ENCODE measurements at regions not wholly inside any gene's neighbourhood (a gene's known extent, or its start where the extent isn't known, plus 50 kb on each side); places are given as distances from the start of the nearest gene placed in this dataset.
A peak's percentile ranks its signal among the peaks of the same experiment; 100 is the strongest.
"Not testable (repeated sequence)": the region's sequence is repeated elsewhere in the genome, so short reads cannot be mapped to it uniquely, and the experiment has no call there.

DNA sequence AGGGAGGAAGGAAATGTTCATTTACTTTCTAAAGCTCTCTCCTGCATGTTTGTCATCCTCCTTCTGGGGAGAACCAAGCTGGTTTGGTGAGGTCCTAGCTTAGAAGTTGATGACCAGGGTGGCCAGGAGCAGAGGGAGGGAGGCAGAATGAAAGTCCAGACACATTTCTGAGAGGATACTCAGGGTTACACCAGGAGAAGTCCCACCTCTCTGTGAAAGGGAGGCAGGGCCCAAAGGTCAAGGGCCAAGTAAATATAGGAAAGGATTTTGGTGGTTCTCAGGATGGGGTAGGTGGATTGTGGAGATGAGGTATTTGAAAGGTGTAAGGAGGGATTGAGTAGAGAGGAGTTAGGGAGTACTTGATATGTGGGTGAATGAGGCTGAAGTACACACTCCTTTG, 58.0 kb upstream of the FBXO11 start:
- DNase-seq = no peak
- TF ChIP-seq POLR2A (IDR thresholded peaks at IDR 0.05; ENCODE audit: low read length) (no peak), GATA1 (IDR thresholded peaks at IDR 0.05; ENCODE audit: low read depth, low read length) (no peak)

DNA sequence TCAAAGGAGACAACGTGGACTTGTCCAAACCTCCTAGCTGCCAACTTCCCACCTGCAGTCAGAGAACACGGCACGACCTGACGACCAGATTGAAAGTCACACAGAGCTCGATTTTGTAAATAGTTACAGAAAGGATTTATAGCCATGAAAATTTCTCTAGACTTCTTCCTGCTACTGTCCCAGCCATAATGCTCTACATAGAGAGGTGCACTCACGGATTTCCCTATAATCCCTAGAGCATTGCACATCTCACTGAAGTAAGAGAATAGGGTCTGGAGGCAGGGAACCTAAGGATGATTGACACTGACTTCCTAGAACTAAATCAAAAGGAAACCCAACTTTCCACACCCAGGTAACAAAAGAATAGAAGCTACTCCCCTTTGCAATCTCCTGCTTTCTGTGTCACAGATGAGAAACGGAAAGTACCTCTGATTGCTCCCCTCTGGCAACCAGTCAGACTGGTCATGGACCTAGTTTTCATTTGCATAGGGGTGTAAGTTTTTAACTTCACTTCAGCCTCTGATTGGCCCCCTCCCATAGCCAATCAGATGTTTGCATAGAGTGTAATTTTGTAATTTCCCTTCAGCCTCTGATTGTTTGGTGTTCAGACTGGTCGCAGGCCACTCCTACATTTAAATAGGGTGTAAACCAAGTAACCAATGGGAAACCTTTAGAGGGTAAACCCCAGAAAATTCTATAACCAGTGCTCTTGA, 58.6 kb upstream of the FBXO11 start:
- TF ChIP-seq POLR2A (IDR thresholded peaks at IDR 0.05; ENCODE audit: low read length) (no peak), GATA1 (IDR thresholded peaks at IDR 0.05; ENCODE audit: low read depth, low read length) (no peak)
- no peak for DNase-seq

DNA sequence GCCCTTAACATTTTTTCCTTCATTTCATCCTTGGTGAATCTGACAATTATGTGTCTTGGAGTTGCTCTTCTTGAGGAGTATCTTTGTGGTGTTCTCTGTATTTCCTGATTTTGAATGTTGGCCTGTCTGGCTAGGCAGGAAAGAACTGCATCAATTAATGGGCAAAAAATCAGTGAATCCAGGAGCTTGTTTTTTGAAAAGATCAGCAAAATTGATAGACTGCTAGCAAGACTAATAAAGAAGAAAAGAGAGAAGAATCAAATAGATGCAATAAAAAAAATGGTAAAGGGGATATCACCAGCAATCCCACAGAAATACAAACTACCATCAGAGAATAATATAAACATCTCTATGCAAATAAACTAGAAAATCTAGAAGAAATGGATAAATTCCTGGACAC, 70.4 kb upstream of the FBXO11 start:
- not testable (repeated sequence) for DNase-seq

DNA sequence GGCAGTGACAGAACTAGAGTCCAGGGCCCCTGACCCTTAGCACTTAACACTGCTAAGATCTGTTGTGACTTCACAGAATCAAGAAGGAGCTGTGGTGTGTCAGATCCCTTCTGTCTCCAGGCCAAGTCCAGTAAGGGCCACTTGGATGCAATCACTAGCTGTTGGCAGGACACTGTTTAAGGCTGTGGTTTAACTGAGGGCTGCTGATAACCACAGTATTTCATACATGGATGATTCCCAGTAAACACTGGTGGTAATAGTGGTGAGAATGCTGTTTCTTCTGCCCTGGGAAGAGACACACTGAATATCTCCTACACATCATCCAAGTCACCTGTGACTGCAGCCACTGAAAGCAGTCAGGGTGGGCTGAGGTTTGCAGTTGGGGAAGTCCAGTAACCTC, 77.7 kb upstream of the FBXO11 start:
- DNase-seq = no peak
- TF ChIP-seq POLR2A (IDR thresholded peaks at IDR 0.05; ENCODE audit: low read length) (no peak), GATA1 (IDR thresholded peaks at IDR 0.05; ENCODE audit: low read depth, low read length) (no peak)

DNA sequence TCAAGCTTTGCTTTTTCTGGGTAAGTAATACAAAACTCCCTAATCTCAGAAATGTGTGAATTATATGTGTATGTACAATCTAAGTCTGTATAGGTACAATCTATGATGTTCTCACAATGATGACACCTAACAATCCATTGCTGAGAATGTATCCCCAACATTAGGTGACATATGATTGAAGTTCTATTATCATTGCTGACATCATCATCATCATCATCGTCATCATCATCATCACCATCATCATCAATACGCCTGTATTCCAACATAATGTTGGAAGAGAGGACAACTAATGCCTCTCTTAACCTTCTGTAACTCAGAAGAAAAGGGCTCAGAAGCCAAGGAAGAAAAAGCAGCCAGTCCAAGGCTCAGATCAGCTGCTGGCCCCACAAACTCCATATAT, 84.2 kb upstream of the FBXO11 start:
- no peak for DNase-seq
- TF ChIP-seq GATA1 (IDR thresholded peaks at IDR 0.05; ENCODE audit: low read depth, low read length) = no peak
- no peak for TF ChIP-seq POLR2A (IDR thresholded peaks at IDR 0.05; ENCODE audit: low read length)

DNA sequence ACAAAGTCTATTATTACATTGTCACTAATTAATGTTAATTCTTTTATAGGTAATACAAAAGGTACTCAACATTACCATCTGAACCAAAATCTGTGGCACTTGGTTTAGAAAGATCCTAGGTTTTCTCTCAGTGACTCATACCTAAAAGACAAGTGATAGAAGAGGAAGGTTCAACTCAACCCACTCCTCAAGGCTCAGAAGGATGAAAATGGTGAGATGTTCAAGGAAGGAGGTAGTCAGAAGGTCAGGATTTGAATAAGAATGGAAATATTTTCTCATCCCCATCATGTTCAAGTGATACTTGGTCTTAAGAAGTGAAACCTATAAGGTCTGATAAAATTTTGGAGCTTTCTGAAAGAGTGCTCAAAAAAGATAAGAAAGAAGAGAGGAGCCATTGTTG, 86.4 kb upstream of the FBXO11 start:
- DNase-seq = no peak
- TF ChIP-seq GATA1 (IDR thresholded peaks at IDR 0.05; ENCODE audit: low read depth, low read length) (no peak), POLR2A (IDR thresholded peaks at IDR 0.05; ENCODE audit: low read length) (no peak)

DNA sequence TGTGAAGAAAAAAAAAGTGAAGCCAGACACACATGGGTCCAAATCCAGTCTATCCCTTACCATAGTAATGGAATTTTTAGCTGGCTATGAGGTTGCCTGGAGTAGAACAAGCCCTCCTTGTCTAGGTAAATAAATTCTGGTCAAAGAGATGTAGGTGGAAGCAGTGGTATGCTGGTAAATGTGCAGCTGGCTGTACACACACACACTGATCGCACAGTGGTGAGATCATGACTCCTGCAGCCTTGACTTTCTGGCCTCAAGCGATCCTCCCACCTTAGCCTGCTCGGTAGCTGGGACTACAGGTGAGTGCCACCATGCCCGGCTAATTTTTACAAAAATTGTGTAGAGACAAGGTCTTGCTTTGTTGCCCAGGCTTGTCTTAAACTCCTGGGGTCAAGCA, 90.5 kb upstream of the FBXO11 start:
- TF ChIP-seq GATA1 (IDR thresholded peaks at IDR 0.05; ENCODE audit: low read depth, low read length) = no peak
- no peak for TF ChIP-seq POLR2A (IDR thresholded peaks at IDR 0.05; ENCODE audit: low read length)
- DNase-seq = no peak

DNA sequence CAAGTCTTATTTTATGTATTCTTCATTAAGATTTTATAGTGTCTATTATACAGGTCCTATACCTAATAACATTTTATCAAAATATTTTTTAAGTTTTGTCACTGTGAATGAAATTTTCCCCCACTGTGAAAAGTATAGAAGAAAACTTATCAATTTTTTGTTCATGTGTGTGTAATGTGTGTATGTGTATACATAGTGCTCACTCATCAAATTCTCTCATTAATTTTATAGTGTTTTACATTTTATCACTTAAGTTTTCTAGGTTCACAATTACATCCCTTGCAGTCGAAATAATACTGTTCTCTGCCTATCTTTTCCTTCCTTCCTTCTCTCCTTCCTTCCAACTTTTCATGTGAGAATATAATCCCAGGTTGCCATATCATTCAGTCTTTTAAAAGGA, 93.2 kb upstream of the FBXO11 start:
- TF ChIP-seq GATA1 (IDR thresholded peaks at IDR 0.05; ENCODE audit: low read depth, low read length) = no peak
- no peak for TF ChIP-seq POLR2A (IDR thresholded peaks at IDR 0.05; ENCODE audit: low read length)

DNA sequence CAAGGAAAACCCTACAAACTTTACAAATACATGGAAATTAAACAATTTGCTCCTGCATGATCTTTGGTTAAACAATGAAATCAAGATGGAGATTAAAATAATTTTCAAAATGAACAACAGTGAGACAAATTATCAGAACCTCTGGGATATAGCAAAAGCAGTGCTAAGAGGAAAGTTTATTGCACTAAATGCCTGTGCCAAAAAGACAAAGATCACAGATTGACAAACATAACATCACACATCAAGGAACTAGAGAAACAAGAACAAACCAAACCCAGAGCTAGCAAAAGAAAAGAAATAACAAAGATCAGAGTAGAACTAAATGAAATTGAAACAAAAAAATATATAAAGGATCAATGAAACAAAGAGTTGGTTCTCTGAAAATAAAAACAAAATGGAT, 95.2 kb upstream of the FBXO11 start:
- TF ChIP-seq GATA1 (IDR thresholded peaks at IDR 0.05; ENCODE audit: low read depth, low read length) (no peak), POLR2A (IDR thresholded peaks at IDR 0.05; ENCODE audit: low read length) (no peak)
- no peak for DNase-seq

More for the DNA sequence above, 93.2 kb upstream of the FBXO11 start:
- no peak for DNase-seq

DNA sequence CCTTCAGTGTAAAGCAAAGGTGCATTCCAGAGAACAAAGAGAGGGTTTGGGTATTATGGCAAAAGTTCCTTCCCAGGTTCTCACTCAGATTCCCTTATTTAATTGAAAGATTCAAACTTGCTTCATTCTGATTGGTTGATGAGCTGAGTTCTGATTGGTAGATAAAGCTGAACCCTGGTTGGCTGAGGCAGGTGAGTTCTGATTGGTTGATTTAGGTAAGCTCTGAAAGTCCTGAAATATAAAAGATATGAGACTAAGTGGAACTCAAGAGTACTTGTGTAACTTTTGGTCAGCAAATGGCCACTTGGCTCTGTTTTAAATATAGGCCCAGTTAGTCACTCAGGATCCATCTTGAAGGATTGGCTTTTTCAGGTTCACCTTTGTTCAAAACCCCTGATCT, 99.8 kb upstream of the FBXO11 start:
- peak in 1 of 2 experiments; percentile 18 for DNase-seq
- no peak for TF ChIP-seq POLR2A (IDR thresholded peaks at IDR 0.05; ENCODE audit: low read length)
- TF ChIP-seq GATA1 (IDR thresholded peaks at IDR 0.05; ENCODE audit: low read depth, low read length) = no peak

DNA sequence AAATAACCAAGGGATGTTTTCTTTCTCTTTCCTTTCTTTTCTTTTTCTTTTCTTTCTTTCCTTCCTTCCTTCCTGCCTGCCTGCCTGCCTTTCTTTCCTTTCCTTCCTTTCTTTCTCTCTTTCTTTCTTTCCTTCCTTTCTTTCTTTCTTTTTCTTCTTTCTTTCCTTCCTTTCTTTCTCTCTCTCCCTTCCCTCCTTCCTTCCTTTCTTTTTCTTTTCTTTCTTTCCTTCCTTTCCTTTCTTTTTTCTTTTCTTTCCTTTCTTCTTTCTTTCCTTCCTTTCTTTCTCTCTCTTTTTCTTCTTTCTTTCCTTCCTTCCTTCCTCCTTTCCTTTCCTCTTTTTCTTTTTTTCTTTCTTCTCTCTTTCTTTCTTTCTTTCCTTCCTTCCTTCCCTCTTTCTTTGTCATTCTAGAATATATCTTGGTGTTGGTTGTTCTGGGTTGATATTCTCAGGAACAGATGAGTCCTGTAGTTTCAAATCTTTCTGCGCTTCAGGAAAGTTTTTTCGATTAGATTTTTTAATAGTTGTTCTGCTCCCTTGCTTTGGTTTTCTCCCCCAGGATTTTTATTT, 101.5 kb upstream of the FBXO11 start:
- no peak for DNase-seq
- TF ChIP-seq POLR2A (IDR thresholded peaks at IDR 0.05; ENCODE audit: low read length) (no peak), GATA1 (IDR thresholded peaks at IDR 0.05; ENCODE audit: low read depth, low read length) (no peak)

DNA sequence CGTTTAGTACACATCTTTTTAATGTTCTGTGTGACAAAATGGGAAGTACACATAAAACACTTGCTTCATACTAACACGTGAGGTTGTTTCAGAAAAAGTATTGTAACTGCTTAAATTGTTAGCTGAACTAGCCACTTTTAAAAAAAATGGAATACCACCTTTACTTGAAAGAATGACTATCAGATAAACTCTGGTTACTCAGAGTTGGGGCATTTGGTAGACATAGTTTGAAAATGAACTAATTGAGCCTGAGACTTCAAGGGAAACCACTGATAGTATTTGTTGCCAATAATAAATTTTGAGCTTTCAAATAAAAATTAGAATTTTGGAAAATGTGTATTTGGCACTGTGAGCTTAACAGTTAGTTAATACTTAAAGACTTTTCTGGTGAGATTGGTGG, 103.0 kb upstream of the FBXO11 start:
- no peak for TF ChIP-seq POLR2A (IDR thresholded peaks at IDR 0.05; ENCODE audit: low read length)
- TF ChIP-seq GATA1 (IDR thresholded peaks at IDR 0.05; ENCODE audit: low read depth, low read length) = no peak
- no peak for DNase-seq

DNA sequence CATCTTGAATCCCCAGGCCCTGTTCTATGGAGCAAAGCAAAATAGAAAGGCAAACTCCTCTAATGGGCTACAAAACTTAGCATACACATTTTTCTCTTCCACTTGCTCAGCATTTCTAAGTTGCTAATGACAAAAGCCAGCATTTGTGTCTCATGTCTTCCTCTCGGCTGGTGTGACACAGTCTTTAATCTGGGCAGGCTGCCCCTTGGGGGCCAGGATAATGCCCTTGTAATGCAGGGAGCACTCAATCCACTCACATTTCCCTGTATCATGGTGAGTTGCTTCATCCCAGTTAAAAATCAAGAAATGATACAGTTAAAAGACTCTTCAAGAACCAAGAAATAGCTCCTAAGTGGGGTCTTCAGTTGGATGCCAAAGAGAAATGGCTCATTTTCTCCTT, 109.1 kb upstream of the FBXO11 start:
- no peak for DNase-seq
- TF ChIP-seq GATA1 (IDR thresholded peaks at IDR 0.05; ENCODE audit: low read depth, low read length) (no peak), POLR2A (IDR thresholded peaks at IDR 0.05; ENCODE audit: low read length) (no peak)

DNA sequence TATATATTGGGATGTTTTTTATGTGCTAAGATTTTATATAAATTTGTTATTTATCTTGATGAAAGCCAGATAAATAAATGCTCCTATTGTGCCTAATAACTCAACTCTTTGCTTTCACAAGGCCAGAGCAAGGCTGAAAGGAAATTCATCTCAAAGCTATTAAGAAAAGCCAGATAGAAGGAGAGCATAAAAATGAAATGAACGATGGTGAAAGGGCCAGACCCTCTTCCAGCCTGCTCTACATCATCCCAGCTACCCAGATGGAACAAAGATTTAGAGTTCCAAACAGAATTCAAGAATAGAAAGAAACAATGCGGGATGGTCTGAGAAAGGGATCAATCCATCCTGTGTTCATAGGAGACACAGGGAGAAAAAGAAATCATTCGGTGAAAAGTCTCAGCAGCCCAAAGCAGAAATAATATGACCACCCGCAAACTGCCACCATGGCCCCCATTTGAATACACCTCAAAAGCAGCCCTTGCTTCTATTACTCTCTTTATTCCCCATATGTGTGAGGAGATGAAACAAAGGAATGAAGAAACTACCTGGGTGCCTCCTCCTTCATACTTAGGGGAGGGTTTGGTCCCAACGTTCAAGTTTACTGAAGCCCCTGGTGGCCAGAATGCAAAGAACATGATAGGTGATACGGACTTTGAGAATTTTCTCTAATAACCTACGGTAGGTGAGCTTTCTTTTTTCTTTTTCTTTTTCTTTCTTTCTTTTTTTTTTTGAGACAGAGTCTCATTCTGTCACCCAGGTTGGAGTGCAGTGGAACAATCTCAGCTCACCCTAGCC, 110.1 kb upstream of the FBXO11 start:
- no peak for DNase-seq
- TF ChIP-seq GATA1 (IDR thresholded peaks at IDR 0.05; ENCODE audit: low read depth, low read length) (no peak), POLR2A (IDR thresholded peaks at IDR 0.05; ENCODE audit: low read length) (no peak)

DNA sequence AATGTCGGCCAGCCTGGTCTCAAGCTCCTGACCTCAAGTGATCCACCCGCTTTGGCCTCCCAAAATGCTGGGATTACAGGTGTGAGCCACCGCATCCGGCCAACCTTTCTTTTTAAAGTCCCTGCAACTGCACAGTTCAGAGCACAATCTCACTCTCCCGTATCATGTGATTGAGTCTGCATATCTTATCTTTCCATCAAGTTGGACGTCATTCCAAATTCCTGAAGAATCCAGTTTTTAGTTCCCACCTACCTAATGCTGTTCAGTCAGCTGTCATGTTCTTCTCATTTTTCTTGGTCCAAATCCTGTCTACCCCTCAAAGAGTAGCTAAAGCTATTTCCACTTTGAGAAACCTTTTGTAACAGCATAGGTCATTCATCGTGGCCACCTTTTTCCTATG, 110.8 kb upstream of the FBXO11 start:
- no peak for TF ChIP-seq GATA1 (IDR thresholded peaks at IDR 0.05; ENCODE audit: low read depth, low read length)
- no peak for DNase-seq
